GM18858 (cell line): ENCODE measurements at regions not wholly inside any gene's neighbourhood (a gene's known extent, or its start where the extent isn't known, plus 50 kb on each side); places are given as distances from the start of the nearest gene placed in this dataset.
"Not testable (repeated sequence)": the region's sequence is repeated elsewhere in the genome, so short reads cannot be mapped to it uniquely, and the experiment has no call there.

Experiments used
- ATAC-seq: cut with Tn5 transposase; IDR thresholded peaks from one replicate; pipeline ENCODE4 v1.9.1; 2021; ENCODE audit not compliant: unreplicated experiment

- no peak for ATAC-seq
These were observed 137.7 kb upstream of the CRHR1 start for GRCh38 chr17:45646288-45646988.

GRCh38 chr17:45648642-45649041 is 135.5 kb upstream of the CRHR1 start:
- ATAC-seq, result no peak

GRCh38 chr17:45649796-45650195 is 134.3 kb upstream of the CRHR1 start:
- ATAC-seq, result no peak

- no peak for ATAC-seq
These were observed 133.6 kb upstream of the CRHR1 start for GRCh38 chr17:45650561-45650960.

GRCh38 chr17:45651145-45651709 is 132.9 kb upstream of the CRHR1 start:
- ATAC-seq, result no peak

GRCh38 chr17:45653616-45654015 is 130.5 kb upstream of the CRHR1 start:
- ATAC-seq, result no peak

- ATAC-seq, result no peak
These were observed 127.5 kb upstream of the CRHR1 start for GRCh38 chr17:45656527-45657181.

GRCh38 chr17:45660474-45660873 is 123.6 kb upstream of the CRHR1 start:
- no peak for ATAC-seq

GRCh38 chr17:45662432-45662831 is 121.7 kb upstream of the CRHR1 start:
- no peak for ATAC-seq

GRCh38 chr17:45663772-45664171 is 120.3 kb upstream of the CRHR1 start:
- ATAC-seq, result no peak

- ATAC-seq, result no peak
These were observed 119.2 kb upstream of the CRHR1 start for GRCh38 chr17:45664921-45665320.

- no peak for ATAC-seq
These were observed 118.0 kb upstream of the CRHR1 start for GRCh38 chr17:45666046-45666600.

- ATAC-seq, result no peak
These were observed 117.5 kb upstream of the CRHR1 start for GRCh38 chr17:45666641-45667040.

GRCh38 chr17:45667591-45668171 is 116.4 kb upstream of the CRHR1 start:
- ATAC-seq, result no peak

GRCh38 chr17:45668316-45668715 is 115.8 kb upstream of the CRHR1 start:
- ATAC-seq, result no peak

- ATAC-seq, result no peak
These were observed 111.8 kb upstream of the CRHR1 start for GRCh38 chr17:45672301-45672700.

- no peak for ATAC-seq
These were observed 111.3 kb upstream of the CRHR1 start for GRCh38 chr17:45672792-45673191.

GRCh38 chr17:45673759-45674158 is 110.4 kb upstream of the CRHR1 start:
- ATAC-seq, result not testable (repeated sequence)

GRCh38 chr17:45675012-45675411 is 109.1 kb upstream of the CRHR1 start:
- ATAC-seq, result no peak

- ATAC-seq, result no peak
These were observed 108.2 kb upstream of the CRHR1 start for GRCh38 chr17:45675892-45676291.

- no peak for ATAC-seq
These were observed 107.4 kb upstream of the CRHR1 start for GRCh38 chr17:45676695-45677094.

- ATAC-seq, result no peak
These were observed 106.3 kb upstream of the CRHR1 start for GRCh38 chr17:45677770-45678169.
